ENCODE measurements at regions not wholly inside any gene's neighbourhood (a gene's known extent, or its start where the extent isn't known, plus 50 kb on each side); places are given as distances from the start of the nearest gene placed in this dataset.

GRCh38 chr2:37829616-37830395 lies 95.3 kb upstream of the RMDN2 start:
- TF ChIP-seq CTCF (IDR thresholded peaks at IDR 0.05) (no peak), POLR2A (IDR thresholded peaks at IDR 0.05) (no peak), EP300 (IDR thresholded peaks at IDR 0.05) (no peak)

All from ovary (tissue), 3 donors.